Heart left ventricle (tissue), 16 donors: ENCODE measurements at regions not wholly inside any gene's neighbourhood (a gene's known extent, or its start where the extent isn't known, plus 50 kb on each side); places are given as distances from the start of the nearest gene placed in this dataset.

ENCODE experiments used
- ATAC-seq, 4 donors: fragments of 200-7000 bp; cut with Tn5 transposase; one replicate each; pipeline ENCODE4 v1.9.1; 2020 to 2022; ENCODE audit warnings: moderate library complexity in 4 of 4, mild to moderate bottlenecking in 3 of 4, moderate number of reproducible peaks in 1 of 4
- DNase-seq, 5 donors: peaks; one replicate each; pipeline ENCODE4 v3.0.0-alpha.2; 2020
- H3K27ac ChIP-seq, 12 donors: fragments of 200-600 bp; sonication (generic) in 4 of 12; one replicate each; pipeline versions ENCODE4 v1.5.0 to v1.8.0; 2016 to 2022; ENCODE audit warnings: mild to moderate bottlenecking in 2 of 12
- H3K27me3 ChIP-seq, 9 donors: fragments of 200-600 bp; sonication (generic) in 2 of 9; one replicate each; pipeline versions ENCODE4 v1.5.1 to v1.8.0; 2016 to 2022; ENCODE audit warnings: mild to moderate bottlenecking in 3 of 9
- H3K36me3 ChIP-seq, 9 donors: fragments of 200-600 bp; sonication (generic) in 2 of 9; one replicate each; pipeline versions ENCODE4 v1.5.0 to v1.8.0; 2018 to 2022; ENCODE audit warnings: mild to moderate bottlenecking in 2 of 9
- H3K4me1 ChIP-seq, 12 donors: fragments of 200-600 bp; sonication (generic) in 4 of 12; one replicate each; pipeline versions ENCODE4 v1.5.0 to v1.8.0; 2016 to 2022; ENCODE audit warnings: mild to moderate bottlenecking in 3 of 12
- H3K4me3 ChIP-seq, 12 donors: fragments of 200-600 bp; sonication (generic) in 4 of 12; one replicate each; pipeline versions ENCODE4 v1.5.0 to v1.8.0; 2017 to 2022; ENCODE audit warnings: mild to moderate bottlenecking in 9 of 12, moderate library complexity in 4 of 12
- H3K9me3 ChIP-seq, 12 donors: fragments of 200-600 bp; sonication (generic) in 4 of 12; one replicate each; pipeline versions ENCODE4 v1.5.0 to v1.8.0; 2016 to 2022; ENCODE audit warnings: mild to moderate bottlenecking in 1 of 12
- CTCF ChIP-seq, 12 donors: fragments of 200-600 bp; sonication (generic) in 4 of 12; IDR thresholded peaks; one replicate each; pipeline versions ENCODE4 v1.5.0 to v1.8.0; 2018 to 2022; ENCODE audit warnings: antibody characterized with exemption in 12 of 12, mild to moderate bottlenecking in 5 of 12
- POLR2A ChIP-seq, 2 donors: fragments of 450-650 bp; IDR thresholded peaks; one replicate each; pipeline ENCODE4 v1.6.1; 2017; ENCODE audit warnings: antibody characterized with exemption in 2 of 2, mild to moderate bottlenecking in 2 of 2, moderate library complexity in 2 of 2
- WGBS, 4 donors: extraction: QIAGEN DNeasy Blood & Tissue Kit in 2 of 4; methylation state at CpG; one replicate each; pipeline versions ENCODE4 v1.1.5 to v1.1.7; 2013 to 2018; 5-methylcytosine and 5-hydroxymethylcytosine counted together
- intact Hi-C, 10 donors: fragments of 100-400 bp; cut with DNase I; formaldehyde crosslinking; loops; one replicate each; pipeline versions ENCODE4 v1.11.1 to v1.14.2; 2022
- donor health status: ischemic (EF 13 %, LVEDD 7.1; RV severe dilation, severe dysfunction).
- donor health status: healthy with polysubstance abuse.
- donor health status: DM: no; HTN: yes; CAD: no.
- donor health status: DM: no; HTN: no; CAD: no.
- donor health status: ischemic (EF 25% LVEDD 6.9; RV normal size, moderate dysfunction).
- donor health status: ischemic (EF 25% LVEDD 5.7; RV mildly dilated, moderate dysfunction).
- donor health status: healthy.
- donor health status: DM: yes; HTN: yes; CAD: no.
- donor health status: ischemic (EF 35%, LVEDD 5.7; RV mildly dilated, moderate dysfunction).
- donor health status: nonischemic (EF 11% LVEDD 7.7; RV severe dilation, severe dysfunction).
- donor health status: DM: yes; HTN: yes; CAD: no.
- donor health status: PGD.
- donor health status: ischemic (EF 29% LVEDD 5.4; RV normal size, mild dysfunction).
- donor health status: nonischemic (EF 23%, LVEDD 6.1; RV moderate dilation, normal function).

DNA sequence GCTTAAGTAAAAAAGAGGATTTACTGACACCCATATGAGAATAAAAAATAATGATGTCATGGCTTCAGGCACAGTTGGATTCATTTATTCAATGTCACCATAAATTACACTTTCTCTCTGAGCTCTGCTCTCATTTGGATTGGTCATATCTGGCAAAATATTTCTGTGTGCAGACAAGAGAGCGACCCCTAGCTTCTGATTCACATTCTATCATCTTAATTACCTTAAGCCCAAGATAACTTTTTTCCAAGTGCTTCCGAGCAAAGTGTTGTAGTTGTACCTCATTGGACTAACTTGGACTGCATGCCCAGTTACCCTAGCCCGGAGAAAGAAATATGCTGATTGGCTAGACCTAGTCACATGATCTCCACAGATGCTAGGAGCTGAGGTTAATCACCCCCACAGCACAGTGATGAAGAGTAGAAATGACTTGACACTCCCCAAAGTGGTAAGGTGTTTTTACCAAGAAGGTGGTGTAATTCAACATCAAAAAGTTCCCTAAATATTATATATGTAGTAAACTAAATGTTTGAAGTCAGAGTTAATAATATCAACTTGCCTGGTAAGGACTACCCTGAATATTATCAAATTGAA lies 552.2 kb upstream of the SUCLG2 start:
- Histone ChIP-seq H3K4me3 (no peak overlapping the region), H3K4me1 (no peaks in the 10 kb centered on the region), H3K27me3 (no peaks in the 10 kb centered on the region), H3K27ac (no peak overlapping the region), H3K36me3 (no peaks in the 10 kb centered on the region), H3K9me3 (peaks cover 0 to 17% (median 0%) of the 10 kb centered on the region in 12 donors)
- DNase-seq (no peak), ATAC-seq (no peak)
- no peak for TF ChIP-seq POLR2A (IDR thresholded peaks at IDR 0.05)
- TF ChIP-seq CTCF (IDR thresholded peaks at IDR 0.05) = no peak
- intact Hi-C loops = no loop called here
- 72 to 80% (median 74%) methylated on average over 3 of the region's 3 CpGs for WGBS, 4 donors

GRCh38 chr3:68186733-68187132 lies 532.3 kb upstream of the SUCLG2 start:
- intact Hi-C loops = no loop called here
- DNase-seq = no peak
- WGBS, 4 donors = 81 to 87% (median 83%) methylated on average over 1 of the region's 1 CpG

DNA sequence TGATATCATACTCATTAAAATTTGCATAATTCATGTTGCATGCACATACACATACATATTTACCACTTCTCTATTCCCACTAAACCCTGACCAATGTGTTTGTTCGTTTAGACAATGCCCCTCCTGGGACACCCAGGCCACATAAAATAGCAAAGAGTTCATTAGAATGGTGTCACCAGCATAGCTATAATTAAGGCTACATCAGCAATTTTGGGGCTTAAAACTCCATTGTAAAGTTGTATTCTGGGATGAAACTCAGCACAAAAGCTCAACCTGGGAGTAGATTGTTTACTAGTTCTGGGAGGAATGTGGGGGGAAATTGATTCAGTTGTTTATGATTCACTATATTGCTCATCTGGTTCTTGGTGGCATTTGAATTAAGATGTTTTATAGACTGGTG lies 522.2 kb upstream of the SUCLG2 start:
- intact Hi-C loops = no loop called here
- no peak for TF ChIP-seq POLR2A (IDR thresholded peaks at IDR 0.05)
- no peak for TF ChIP-seq CTCF (IDR thresholded peaks at IDR 0.05)
- Histone ChIP-seq H3K9me3 (peaks cover 0 to 33% (median 13%) of the 10 kb centered on the region in 12 donors), H3K27ac (no peak overlapping the region), H3K27me3 (no peaks in the 10 kb centered on the region), H3K4me3 (no peak overlapping the region), H3K36me3 (no peaks in the 10 kb centered on the region), H3K4me1 (no peaks in the 10 kb centered on the region)
- WGBS, 4 donors = 26 to 47% (median 36%) methylated on average over 1 of the region's 1 CpG
- ATAC-seq = no peak
- DNase-seq = no peak

More at GRCh38 chr3:68186733-68187132, 532.3 kb upstream of the SUCLG2 start:
- ATAC-seq = no peak
- no peak overlapping the region for H3K27ac ChIP-seq
- no peaks in the 10 kb centered on the region for H3K9me3 ChIP-seq
- H3K36me3 ChIP-seq = no peaks in the 10 kb centered on the region
- no peak overlapping the region for H3K4me3 ChIP-seq
- H3K4me1 ChIP-seq = no peaks in the 10 kb centered on the region
- H3K27me3 ChIP-seq = no peaks in the 10 kb centered on the region
- TF ChIP-seq POLR2A (IDR thresholded peaks at IDR 0.05) = no peak
- no peak for TF ChIP-seq CTCF (IDR thresholded peaks at IDR 0.05)

DNA sequence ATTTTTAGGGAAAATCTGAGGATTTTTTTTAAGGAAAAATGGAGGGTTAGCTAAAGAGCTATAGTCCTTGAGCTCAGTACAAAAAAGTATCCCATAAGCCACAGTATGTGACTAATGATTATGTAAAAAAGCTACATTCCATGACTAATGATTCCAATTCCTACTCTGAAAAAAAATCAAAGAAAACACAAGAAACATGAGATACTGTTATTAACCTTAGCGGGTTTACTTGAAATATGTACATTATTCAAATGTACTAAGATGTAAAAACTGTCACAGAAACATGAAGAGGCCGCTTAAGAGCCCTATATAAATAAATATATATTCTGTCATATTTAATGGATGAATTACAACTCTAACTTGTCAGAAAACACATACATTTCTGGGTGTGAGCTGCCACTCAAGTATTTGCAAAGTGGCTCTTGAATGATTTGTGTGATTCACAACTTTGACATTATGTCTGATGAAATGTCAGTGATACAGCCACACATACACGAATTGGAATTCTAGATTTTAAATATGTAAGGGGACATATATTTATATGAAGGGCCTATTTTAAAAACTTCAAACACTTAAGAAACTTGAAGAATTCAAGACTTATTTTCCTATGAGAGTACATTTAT lies 518.7 kb upstream of the SUCLG2 start:
- Histone ChIP-seq H3K36me3 (no peaks in the 10 kb centered on the region), H3K4me1 (no peaks in the 10 kb centered on the region), H3K27ac (no peak overlapping the region), H3K9me3 (peaks cover 0 to 58% (median 16%) of the 10 kb centered on the region in 12 donors), H3K4me3 (no peak overlapping the region), H3K27me3 (no peaks in the 10 kb centered on the region)
- TF ChIP-seq POLR2A (IDR thresholded peaks at IDR 0.05) = no peak
- DNase-seq = no peak
- intact Hi-C loops = no loop called here
- ATAC-seq = no peak
- WGBS, 4 donors = 51 to 65% (median 61%) methylated on average over 3 of the region's 3 CpGs
